ENCODE measurements at regions not wholly inside any gene's neighbourhood (a gene's known extent, or its start where the extent isn't known, plus 50 kb on each side); places are given as distances from the start of the nearest gene placed in this dataset.

GRCh38 chr14:42884100-42884499 is 1277.4 kb downstream of the LRFN5 start:
- Histone ChIP-seq H3K9me3 (no peaks in the 10 kb centered on the region), H3K27ac (no peak overlapping the region), H3K4me3 (no peak overlapping the region), H3K4me1 (no peaks in the 10 kb centered on the region), H3K36me3 (no peaks in the 10 kb centered on the region), H3K27me3 (no peaks in the 10 kb centered on the region)
- no peak for ATAC-seq
- no peak for DNase-seq
- FAIRE-seq = no peak
- TF ChIP-seq CTCF (IDR thresholded peaks at IDR 0.05) = no peak
- intact Hi-C loops (cut with DNase I) = no loop called here

DNA sequence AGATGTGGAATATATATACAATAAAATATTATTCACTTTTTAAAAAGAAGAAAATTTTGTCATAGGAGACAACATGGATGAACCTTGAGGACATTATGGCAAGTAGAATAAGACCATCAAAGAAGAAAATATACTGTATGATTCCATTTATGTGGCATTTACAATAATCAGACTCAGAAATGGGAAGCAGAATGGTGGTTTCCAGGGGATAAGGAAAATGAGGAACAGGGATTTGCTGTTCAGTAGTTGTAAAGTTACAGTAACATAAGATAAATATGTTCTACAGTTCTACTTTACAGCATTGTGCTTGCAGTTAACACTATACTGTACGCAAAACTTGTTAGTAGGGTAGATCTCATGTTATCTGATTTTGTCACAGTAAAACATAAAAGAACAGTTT is 1271.0 kb downstream of the LRFN5 start:
- Histone ChIP-seq H3K27ac (no peak overlapping the region), H3K27me3 (no peaks in the 10 kb centered on the region), H3K4me3 (no peak overlapping the region), H3K36me3 (no peaks in the 10 kb centered on the region), H3K4me1 (no peaks in the 10 kb centered on the region), H3K9me3 (no peaks in the 10 kb centered on the region)
- no peak for FAIRE-seq
- intact Hi-C loops (cut with DNase I) = no loop called here
- DNase-seq = no peak
- ATAC-seq = no peak
- WGBS, 2 donors = 97% methylated on average over 1 of the region's 1 CpG
- TF ChIP-seq CTCF (IDR thresholded peaks at IDR 0.05) = no peak

GRCh38 chr14:42872786-42873185 is 1266.1 kb downstream of the LRFN5 start:
- intact Hi-C loops (cut with DNase I) = no loop called here
- Histone ChIP-seq H3K27ac (no peak overlapping the region), H3K9me3 (no peaks in the 10 kb centered on the region), H3K4me3 (no peak overlapping the region), H3K4me1 (no peaks in the 10 kb centered on the region), H3K27me3 (no peaks in the 10 kb centered on the region), H3K36me3 (no peaks in the 10 kb centered on the region)
- no peak for FAIRE-seq
- TF ChIP-seq CTCF (IDR thresholded peaks at IDR 0.05) = no peak
- no peak for ATAC-seq
- WGBS, 2 donors = 48 to 55% methylated on average over 3 of the region's 3 CpGs
- no peak for DNase-seq

DNA sequence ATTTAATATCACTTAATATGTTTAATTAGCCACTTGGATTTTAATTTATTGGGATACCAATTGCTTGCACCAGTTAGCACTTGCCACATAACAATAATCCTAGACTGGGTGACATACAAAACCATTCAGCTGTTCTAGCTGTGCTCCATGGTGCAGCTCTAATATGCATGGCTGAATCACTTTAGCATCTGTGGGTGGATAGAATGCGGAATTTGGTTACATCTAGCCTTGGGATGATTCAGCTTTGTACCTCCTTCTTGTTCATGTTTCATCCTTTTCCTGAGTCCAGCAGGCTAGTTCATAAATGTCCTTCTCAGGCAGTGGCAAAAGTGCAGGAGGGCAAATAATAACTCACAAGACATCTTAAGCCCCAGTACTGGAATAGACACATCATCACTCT is 1263.0 kb downstream of the LRFN5 start:
- DNase-seq (no peak), ATAC-seq (no peak), FAIRE-seq (no peak)
- Histone ChIP-seq H3K36me3 (no peaks in the 10 kb centered on the region), H3K27ac (no peak overlapping the region), H3K9me3 (no peaks in the 10 kb centered on the region), H3K27me3 (no peaks in the 10 kb centered on the region), H3K4me3 (no peak overlapping the region), H3K4me1 (no peaks in the 10 kb centered on the region)
- TF ChIP-seq CTCF (IDR thresholded peaks at IDR 0.05) = no peak
- intact Hi-C loops (cut with DNase I) = no loop called here
- WGBS, 2 donors = 67 to 80% methylated on average over 1 of the region's 1 CpG

DNA sequence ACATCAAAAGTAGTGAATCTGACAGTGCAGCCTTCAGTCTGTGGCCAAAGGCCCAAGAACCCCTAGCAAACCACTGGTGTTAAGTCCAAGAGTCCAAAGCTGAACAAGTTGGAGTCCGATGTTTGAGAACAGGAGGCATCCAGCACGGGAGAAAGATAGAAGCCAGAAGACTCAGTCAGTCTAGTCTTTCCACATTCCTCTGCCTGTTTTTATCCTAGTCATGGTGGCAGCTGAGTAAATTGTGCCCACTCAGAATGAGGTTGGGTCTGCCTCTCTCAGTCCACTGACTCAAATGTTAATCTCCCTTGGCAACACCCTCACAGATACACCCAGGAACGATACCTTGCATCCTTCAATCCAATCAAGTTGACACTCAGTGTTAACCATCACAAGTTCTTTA is 1255.4 kb downstream of the LRFN5 start:
- Histone ChIP-seq H3K9me3 (no peaks in the 10 kb centered on the region), H3K36me3 (no peaks in the 10 kb centered on the region), H3K27ac (no peak overlapping the region), H3K27me3 (no peaks in the 10 kb centered on the region), H3K4me1 (no peaks in the 10 kb centered on the region), H3K4me3 (no peak overlapping the region)
- ATAC-seq (no peak), DNase-seq (no peak), FAIRE-seq (no peak)
- intact Hi-C loops (cut with DNase I) = no loop called here
- 34% methylated on average over 3 of the region's 3 CpGs for WGBS, 2 donors
- no peak for TF ChIP-seq CTCF (IDR thresholded peaks at IDR 0.05)

All from pancreas (tissue), 10 donors.